Mammary epithelial cell (primary cell): ENCODE measurements at regions not wholly inside any gene's neighbourhood (a gene's known extent, or its start where the extent isn't known, plus 50 kb on each side); places are given as distances from the start of the nearest gene placed in this dataset.

ENCODE experiments used
- EZH2 ChIP-seq: IDR thresholded peaks from 2 replicates; pipeline ENCODE4 v1.6.1; 2012; ENCODE audit warnings: low read length, inconsistent platforms, borderline replicate concordance
- TF ChIP-seq, protein P1 (sequence below), 2 donors: IDR thresholded peaks in 1 of 2; conservative IDR thresholded peaks in 1 of 2; 2 replicates each; pipeline ENCODE4 v1.5.1; 2011 to 2012; ENCODE audit warnings: inconsistent platforms in 2 of 2, low read length in 2 of 2, mild to moderate bottlenecking in 2 of 2, control low read depth in 1 of 2, low read depth in 1 of 2; ENCODE audit not compliant: insufficient read depth in 1 of 2; ENCODE audit errors: extremely low read depth in 1 of 2

DNA sequence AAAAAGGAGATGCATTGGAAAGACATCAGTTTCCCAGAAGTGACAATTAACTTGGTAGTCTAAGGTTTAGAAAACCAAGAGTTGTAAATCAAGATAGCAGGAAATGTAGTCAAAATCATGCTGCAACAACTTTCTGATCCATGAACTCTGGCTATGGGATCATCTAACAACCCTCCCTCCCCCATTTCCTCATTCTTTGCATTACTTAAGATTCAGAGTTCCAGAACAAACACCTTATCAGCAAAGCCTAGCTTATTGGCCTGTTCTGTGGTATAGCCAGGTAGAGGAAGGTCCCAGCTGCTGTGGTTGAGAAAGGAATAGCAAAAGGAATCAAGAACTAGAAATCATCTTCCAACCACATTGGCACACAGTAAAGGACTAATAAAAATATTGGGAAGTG is 651.1 kb downstream of the METTL15 start:
- TF ChIP-seq, protein P1, sequence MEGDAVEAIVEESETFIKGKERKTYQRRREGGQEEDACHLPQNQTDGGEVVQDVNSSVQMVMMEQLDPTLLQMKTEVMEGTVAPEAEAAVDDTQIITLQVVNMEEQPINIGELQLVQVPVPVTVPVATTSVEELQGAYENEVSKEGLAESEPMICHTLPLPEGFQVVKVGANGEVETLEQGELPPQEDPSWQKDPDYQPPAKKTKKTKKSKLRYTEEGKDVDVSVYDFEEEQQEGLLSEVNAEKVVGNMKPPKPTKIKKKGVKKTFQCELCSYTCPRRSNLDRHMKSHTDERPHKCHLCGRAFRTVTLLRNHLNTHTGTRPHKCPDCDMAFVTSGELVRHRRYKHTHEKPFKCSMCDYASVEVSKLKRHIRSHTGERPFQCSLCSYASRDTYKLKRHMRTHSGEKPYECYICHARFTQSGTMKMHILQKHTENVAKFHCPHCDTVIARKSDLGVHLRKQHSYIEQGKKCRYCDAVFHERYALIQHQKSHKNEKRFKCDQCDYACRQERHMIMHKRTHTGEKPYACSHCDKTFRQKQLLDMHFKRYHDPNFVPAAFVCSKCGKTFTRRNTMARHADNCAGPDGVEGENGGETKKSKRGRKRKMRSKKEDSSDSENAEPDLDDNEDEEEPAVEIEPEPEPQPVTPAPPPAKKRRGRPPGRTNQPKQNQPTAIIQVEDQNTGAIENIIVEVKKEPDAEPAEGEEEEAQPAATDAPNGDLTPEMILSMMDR (conservative IDR thresholded peaks at IDR 0.05 in 1 of 2, IDR thresholded peaks at IDR 0.05 in 1 of 2; ENCODE audit: extremely low read depth in 1 of 2, insufficient read depth in 1 of 2, low read depth in 1 of 2, low read length in 2 of 2): no peak
- TF ChIP-seq EZH2: no peak
